Neural cell (in vitro differentiated cells): ENCODE measurements at regions not wholly inside any gene's neighbourhood (a gene's known extent, or its start where the extent isn't known, plus 50 kb on each side); places are given as distances from the start of the nearest gene placed in this dataset.
"Not testable (repeated sequence)": the region's sequence is repeated elsewhere in the genome, so short reads cannot be mapped to it uniquely, and the experiment has no call there.

ENCODE experiments used
- EP300 ChIP-seq: fragments of 450-650 bp; conservative IDR thresholded peaks from 2 replicates; pipeline ENCODE4 v1.6.1; 2014; ENCODE audit warnings: antibody characterized with exemption, mild to moderate bottlenecking, moderate library complexity; ENCODE audit not compliant: poor library complexity, severe bottlenecking
- MXI1 ChIP-seq: fragments of 450-650 bp; conservative IDR thresholded peaks from 2 replicates; pipeline ENCODE4 v1.6.1; 2014; ENCODE audit warnings: antibody characterized with exemption, mild to moderate bottlenecking; ENCODE audit not compliant: poor library complexity, severe bottlenecking
- POLR2AphosphoS5 ChIP-seq: IDR thresholded peaks from 2 replicates; pipeline ENCODE4 v1.6.1; 2012
- RAD21 ChIP-seq: fragments of 450-650 bp; conservative IDR thresholded peaks from 2 replicates; pipeline ENCODE4 v1.6.1; 2014; ENCODE audit warnings: antibody characterized with exemption, mild to moderate bottlenecking, moderate library complexity
- SMC3 ChIP-seq: fragments of 450-650 bp; conservative IDR thresholded peaks from 2 replicates; pipeline ENCODE4 v1.6.1; 2014; ENCODE audit warnings: antibody characterized with exemption, mild to moderate bottlenecking, moderate library complexity; ENCODE audit not compliant: poor library complexity
- TF ChIP-seq, protein P1 (sequence below): fragments of 450-650 bp; IDR thresholded peaks from 2 replicates; pipeline ENCODE4 v1.5.1; 2014; ENCODE audit warnings: antibody characterized with exemption, mild to moderate bottlenecking, moderate library complexity; ENCODE audit not compliant: poor library complexity, severe bottlenecking

DNA sequence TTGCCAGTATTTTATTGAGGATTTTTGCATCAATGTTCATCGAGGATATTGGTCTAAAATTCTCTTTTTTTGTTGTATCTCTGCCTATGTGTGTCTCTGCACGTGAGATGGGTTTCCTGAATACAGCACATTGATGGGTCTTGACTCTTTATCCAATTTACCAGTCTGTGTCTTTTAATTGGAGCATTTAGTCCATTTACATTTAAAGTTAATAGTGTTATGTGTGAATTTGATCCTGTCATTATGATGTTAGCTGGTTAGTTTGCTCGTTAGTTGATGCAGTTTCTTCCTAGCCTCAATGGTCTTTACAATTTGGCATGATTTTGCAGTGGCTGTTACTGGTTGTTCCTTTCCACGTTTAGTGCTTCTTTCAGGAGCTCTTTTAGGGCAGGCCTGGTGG lies 101.3 kb upstream of the PRR23C start:
- TF ChIP-seq, protein P1, sequence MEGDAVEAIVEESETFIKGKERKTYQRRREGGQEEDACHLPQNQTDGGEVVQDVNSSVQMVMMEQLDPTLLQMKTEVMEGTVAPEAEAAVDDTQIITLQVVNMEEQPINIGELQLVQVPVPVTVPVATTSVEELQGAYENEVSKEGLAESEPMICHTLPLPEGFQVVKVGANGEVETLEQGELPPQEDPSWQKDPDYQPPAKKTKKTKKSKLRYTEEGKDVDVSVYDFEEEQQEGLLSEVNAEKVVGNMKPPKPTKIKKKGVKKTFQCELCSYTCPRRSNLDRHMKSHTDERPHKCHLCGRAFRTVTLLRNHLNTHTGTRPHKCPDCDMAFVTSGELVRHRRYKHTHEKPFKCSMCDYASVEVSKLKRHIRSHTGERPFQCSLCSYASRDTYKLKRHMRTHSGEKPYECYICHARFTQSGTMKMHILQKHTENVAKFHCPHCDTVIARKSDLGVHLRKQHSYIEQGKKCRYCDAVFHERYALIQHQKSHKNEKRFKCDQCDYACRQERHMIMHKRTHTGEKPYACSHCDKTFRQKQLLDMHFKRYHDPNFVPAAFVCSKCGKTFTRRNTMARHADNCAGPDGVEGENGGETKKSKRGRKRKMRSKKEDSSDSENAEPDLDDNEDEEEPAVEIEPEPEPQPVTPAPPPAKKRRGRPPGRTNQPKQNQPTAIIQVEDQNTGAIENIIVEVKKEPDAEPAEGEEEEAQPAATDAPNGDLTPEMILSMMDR: not testable (repeated sequence)
- TF ChIP-seq EP300, SMC3, RAD21, MXI1, POLR2AphosphoS5: not testable (repeated sequence)
